SH-SY5Y (cell line): ENCODE measurements at regions not wholly inside any gene's neighbourhood (a gene's known extent, or its start where the extent isn't known, plus 50 kb on each side); places are given as distances from the start of the nearest gene placed in this dataset.

ENCODE experiments used
- GATA2 ChIP-seq: IDR thresholded peaks from 2 replicates; pipeline ENCODE4 v1.6.1; 2011; ENCODE audit warnings: mild to moderate bottlenecking, low read depth, low read length
- GATA3 ChIP-seq: IDR thresholded peaks from 2 replicates; pipeline ENCODE4 v1.6.1; 2011; ENCODE audit warnings: low read depth, mild to moderate bottlenecking, low read length, moderate library complexity

- TF ChIP-seq GATA2, result no peak
- TF ChIP-seq GATA3, result no peak
Observed at GRCh38 chr3:73719861-73720260, 95.1 kb upstream of the PDZRN3 start.

GRCh38 chr3:73719413-73719851, 94.7 kb upstream of the PDZRN3 start:
- TF ChIP-seq GATA2, result no peak
- no peak for TF ChIP-seq GATA3

GRCh38 chr3:73718326-73719110, 93.8 kb upstream of the PDZRN3 start:
- TF ChIP-seq GATA3 (no peak), GATA2 (no peak)

GRCh38 chr3:73716418-73716817, 91.7 kb upstream of the PDZRN3 start:
- TF ChIP-seq GATA3, result no peak
- TF ChIP-seq GATA2, result no peak

GRCh38 chr3:73710340-73710739, 85.6 kb upstream of the PDZRN3 start:
- TF ChIP-seq GATA3 (no peak), GATA2 (no peak)

- TF ChIP-seq GATA3 (no peak), GATA2 (no peak)
Observed at GRCh38 chr3:73709712-73710111, 85.0 kb upstream of the PDZRN3 start.

- TF ChIP-seq GATA3 (no peak), GATA2 (no peak)
Observed at GRCh38 chr3:73708956-73709355, 84.2 kb upstream of the PDZRN3 start.

- no peak for TF ChIP-seq GATA2
- TF ChIP-seq GATA3, result no peak
Observed at GRCh38 chr3:73707772-73708171, 83.0 kb upstream of the PDZRN3 start.

GRCh38 chr3:73706771-73707170, 82.0 kb upstream of the PDZRN3 start:
- no peak for TF ChIP-seq GATA3

GRCh38 chr3:73705792-73706191, 81.1 kb upstream of the PDZRN3 start:
- TF ChIP-seq GATA2, result no peak
- TF ChIP-seq GATA3, result no peak

GRCh38 chr3:73699327-73699726, 74.6 kb upstream of the PDZRN3 start:
- TF ChIP-seq GATA2 (no peak), GATA3 (no peak)

GRCh38 chr3:73697020-73697419, 72.3 kb upstream of the PDZRN3 start:
- no peak for TF ChIP-seq GATA3
- peak; percentile 62; the same call in 1 of the 2 replicates for TF ChIP-seq GATA2

- TF ChIP-seq GATA2 (no peak), GATA3 (no peak)
Observed at GRCh38 chr3:73695841-73696240, 71.1 kb upstream of the PDZRN3 start.

- TF ChIP-seq GATA3 (no peak), GATA2 (no peak)
Observed at GRCh38 chr3:73694983-73695757, 70.4 kb upstream of the PDZRN3 start.
